Astrocyte (in vitro differentiated cells and primary cell): ENCODE measurements at regions not wholly inside any gene's neighbourhood (a gene's known extent, or its start where the extent isn't known, plus 50 kb on each side); places are given as distances from the start of the nearest gene placed in this dataset.

Source experiments
- DNase-seq: peaks from one replicate; pipeline ENCODE4 v3.0.0-alpha.2; 2010; ENCODE audit warnings: low read depth
- FAIRE-seq: peaks from 2 replicates; lab custom pipeline; 2011; peaks lifted over from hg19 to GRCh38; lab: Jason Lieb, UNC
- H2AFZ ChIP-seq: 2 replicates; pipeline ENCODE4 v1.6.0; 2012; ENCODE audit warnings: low read depth, low read length, inconsistent platforms
- H3K27ac ChIP-seq: 2 replicates; pipeline ENCODE4 v1.5.1; 2011; ENCODE audit warnings: low read depth, low read length, inconsistent platforms
- H3K27me3 ChIP-seq: 2 replicates; pipeline ENCODE4 v1.6.0; 2011; ENCODE audit warnings: low read length, inconsistent platforms; ENCODE audit not compliant: insufficient read depth
- H3K36me3 ChIP-seq: 2 replicates; pipeline ENCODE4 v1.5.1; 2011; ENCODE audit warnings: low read length, inconsistent platforms; ENCODE audit not compliant: insufficient read depth
- H3K4me1 ChIP-seq: 2 replicates; pipeline ENCODE4 v1.5.1; 2011; ENCODE audit warnings: low read length, inconsistent platforms; ENCODE audit not compliant: insufficient read depth
- H3K4me2 ChIP-seq: 2 replicates; pipeline ENCODE4 v1.6.0; 2012; ENCODE audit warnings: low read length, inconsistent platforms
- H3K4me3 ChIP-seq: 2 replicates; pipeline ENCODE4 v1.5.1; 2011; ENCODE audit warnings: low read depth, mild to moderate bottlenecking, low read length, inconsistent platforms; ENCODE audit not compliant: insufficient read depth
- H3K79me2 ChIP-seq: 2 replicates; pipeline ENCODE4 v1.6.0; 2012; ENCODE audit warnings: mild to moderate bottlenecking, low read length, inconsistent platforms; ENCODE audit not compliant: insufficient read depth
- H3K9ac ChIP-seq: 2 replicates; pipeline ENCODE4 v1.6.0; 2012; ENCODE audit warnings: mild to moderate bottlenecking, low read length, inconsistent platforms
- H3K9me3 ChIP-seq: 2 replicates; pipeline ENCODE4 v1.5.1; 2012; ENCODE audit warnings: low read depth, mild to moderate bottlenecking, low read length, inconsistent platforms; ENCODE audit not compliant: insufficient read depth
- H4K20me1 ChIP-seq: 2 replicates; pipeline ENCODE4 v1.6.0; 2012; ENCODE audit warnings: low read length, inconsistent platforms; ENCODE audit not compliant: insufficient read depth
- H3K27ac Mint-ChIP-seq: one replicate; pipeline ENCODE4 v1.8.0; 2021; ENCODE audit warnings: mild to moderate bottlenecking, mixed read lengths; ENCODE audit not compliant: unreplicated experiment
- H3K27me3 Mint-ChIP-seq: one replicate; pipeline ENCODE4 v1.8.0; 2021; ENCODE audit warnings: low read depth, mixed read lengths; ENCODE audit not compliant: unreplicated experiment
- H3K36me3 Mint-ChIP-seq: one replicate; pipeline ENCODE4 v1.8.0; 2021; ENCODE audit warnings: low read depth, mixed read lengths; ENCODE audit not compliant: unreplicated experiment
- H3K4me1 Mint-ChIP-seq: one replicate; pipeline ENCODE4 v1.8.0; 2021; ENCODE audit warnings: low read depth, mixed read lengths; ENCODE audit not compliant: unreplicated experiment
- H3K4me3 Mint-ChIP-seq: one replicate; pipeline ENCODE4 v1.8.0; 2021; ENCODE audit warnings: mild to moderate bottlenecking, moderate library complexity, mixed read lengths; ENCODE audit not compliant: unreplicated experiment
- H3K9me3 Mint-ChIP-seq: one replicate; pipeline ENCODE4 v1.8.0; 2021; ENCODE audit warnings: mild to moderate bottlenecking, mixed read lengths; ENCODE audit not compliant: unreplicated experiment
- EZH2 ChIP-seq: IDR thresholded peaks from 2 replicates; pipeline ENCODE4 v1.6.1; 2012; ENCODE audit warnings: mild to moderate bottlenecking, low read length, inconsistent platforms; ENCODE audit not compliant: insufficient read depth
- TF ChIP-seq, protein P1 (sequence below): IDR thresholded peaks from 2 replicates; pipeline ENCODE4 v1.5.1; 2011; ENCODE audit warnings: low read depth, mild to moderate bottlenecking, inconsistent platforms, low read length, moderate library complexity; ENCODE audit not compliant: insufficient read depth

- TF ChIP-seq, protein P1, sequence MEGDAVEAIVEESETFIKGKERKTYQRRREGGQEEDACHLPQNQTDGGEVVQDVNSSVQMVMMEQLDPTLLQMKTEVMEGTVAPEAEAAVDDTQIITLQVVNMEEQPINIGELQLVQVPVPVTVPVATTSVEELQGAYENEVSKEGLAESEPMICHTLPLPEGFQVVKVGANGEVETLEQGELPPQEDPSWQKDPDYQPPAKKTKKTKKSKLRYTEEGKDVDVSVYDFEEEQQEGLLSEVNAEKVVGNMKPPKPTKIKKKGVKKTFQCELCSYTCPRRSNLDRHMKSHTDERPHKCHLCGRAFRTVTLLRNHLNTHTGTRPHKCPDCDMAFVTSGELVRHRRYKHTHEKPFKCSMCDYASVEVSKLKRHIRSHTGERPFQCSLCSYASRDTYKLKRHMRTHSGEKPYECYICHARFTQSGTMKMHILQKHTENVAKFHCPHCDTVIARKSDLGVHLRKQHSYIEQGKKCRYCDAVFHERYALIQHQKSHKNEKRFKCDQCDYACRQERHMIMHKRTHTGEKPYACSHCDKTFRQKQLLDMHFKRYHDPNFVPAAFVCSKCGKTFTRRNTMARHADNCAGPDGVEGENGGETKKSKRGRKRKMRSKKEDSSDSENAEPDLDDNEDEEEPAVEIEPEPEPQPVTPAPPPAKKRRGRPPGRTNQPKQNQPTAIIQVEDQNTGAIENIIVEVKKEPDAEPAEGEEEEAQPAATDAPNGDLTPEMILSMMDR: no peak
- no peak for TF ChIP-seq EZH2
- no peak for FAIRE-seq
- H3K27ac Mint-ChIP-seq: no peak overlapping the region
- H3K4me3 ChIP-seq: no peak overlapping the region
- no peaks in the 10 kb centered on the region for H4K20me1 ChIP-seq
- H3K9ac ChIP-seq: no peak overlapping the region
- no peaks in the 10 kb centered on the region for H3K79me2 ChIP-seq
- H3K9me3 ChIP-seq: no peaks in the 10 kb centered on the region
- no peak for DNase-seq
- H2AFZ ChIP-seq: no peak overlapping the region
- H3K9me3 Mint-ChIP-seq: no peaks in the 10 kb centered on the region
- no peaks in the 10 kb centered on the region for H3K36me3 Mint-ChIP-seq
- no peaks in the 10 kb centered on the region for H3K4me1 Mint-ChIP-seq
- H3K27ac ChIP-seq: no peak overlapping the region
- H3K4me1 ChIP-seq: no peaks in the 10 kb centered on the region
- no peak overlapping the region for H3K4me3 Mint-ChIP-seq
- H3K27me3 Mint-ChIP-seq: no peaks in the 10 kb centered on the region
- H3K4me2 ChIP-seq: no peak overlapping the region
- H3K27me3 ChIP-seq: no peaks in the 10 kb centered on the region
- H3K36me3 ChIP-seq: no peaks in the 10 kb centered on the region
These were observed 482.9 kb downstream of the BMP2 start for GRCh38 chr20:7250337-7250736.

- H3K79me2 ChIP-seq: no peaks in the 10 kb centered on the region
- H3K27ac ChIP-seq: no peak overlapping the region
- no peak overlapping the region for H3K9ac ChIP-seq
- H3K36me3 Mint-ChIP-seq: no peaks in the 10 kb centered on the region
- no peak for DNase-seq
- H3K27me3 Mint-ChIP-seq: no peaks in the 10 kb centered on the region
- H3K9me3 Mint-ChIP-seq: peaks cover 2% of the 10 kb centered on the region
- no peaks in the 10 kb centered on the region for H3K4me1 Mint-ChIP-seq
- H3K4me3 Mint-ChIP-seq: no peak overlapping the region
- H4K20me1 ChIP-seq: no peaks in the 10 kb centered on the region
- no peaks in the 10 kb centered on the region for H3K36me3 ChIP-seq
- no peaks in the 10 kb centered on the region for H3K27me3 ChIP-seq
- H3K9me3 ChIP-seq: no peaks in the 10 kb centered on the region
- no peak overlapping the region for H2AFZ ChIP-seq
- no peaks in the 10 kb centered on the region for H3K4me1 ChIP-seq
- H3K4me2 ChIP-seq: no peak overlapping the region
- no peak overlapping the region for H3K27ac Mint-ChIP-seq
- no peak for FAIRE-seq
- H3K4me3 ChIP-seq: no peak overlapping the region
- TF ChIP-seq, protein P1: no peak
- TF ChIP-seq EZH2: no peak
These were observed 489.6 kb downstream of the BMP2 start for GRCh38 chr20:7257099-7257498.

DNA sequence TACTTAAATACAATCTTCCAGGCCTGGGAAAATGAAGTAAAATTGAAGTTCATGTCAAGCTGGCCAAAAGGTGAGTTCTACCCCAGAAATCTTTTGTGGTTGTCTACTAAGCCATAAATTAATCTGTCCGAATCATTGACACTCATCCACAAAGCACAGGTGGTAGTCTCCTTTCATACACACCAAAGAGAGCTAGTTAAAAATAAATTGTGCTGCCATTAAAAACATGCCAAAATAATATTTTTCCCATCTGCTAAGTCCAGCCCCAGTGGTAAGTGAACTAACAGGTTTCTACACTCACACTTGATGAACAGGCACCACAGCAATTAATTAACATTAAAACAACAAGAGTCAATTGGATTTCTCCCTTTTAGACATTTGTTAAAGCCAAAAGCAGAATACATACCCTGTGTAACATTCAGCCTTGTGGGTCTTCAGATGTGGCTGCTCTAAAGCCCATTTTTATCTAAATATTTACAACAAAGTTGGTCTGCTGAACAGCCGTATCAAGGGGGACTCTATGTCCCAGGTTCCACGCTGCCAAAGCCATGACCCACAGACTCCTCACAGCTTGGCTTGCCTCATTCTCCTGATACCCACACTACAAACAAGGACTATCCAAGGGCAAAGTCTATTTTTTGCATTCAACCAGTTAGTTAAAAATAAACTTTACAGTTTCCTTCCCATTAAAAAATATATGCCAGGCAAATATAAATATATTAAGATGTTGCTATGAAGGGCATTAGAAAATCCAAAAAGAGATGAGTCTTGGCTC lies 490.4 kb downstream of the BMP2 start:
- Mint-ChIP-seq H3K4me3 (no peak overlapping the region), H3K4me1 (no peaks in the 10 kb centered on the region), H3K36me3 (no peaks in the 10 kb centered on the region), H3K27me3 (no peaks in the 10 kb centered on the region), H3K27ac (no peak overlapping the region), H3K9me3 (peaks cover 2% of the 10 kb centered on the region)
- Histone ChIP-seq H3K27ac (no peak overlapping the region), H3K4me3 (no peak overlapping the region), H3K4me2 (no peak overlapping the region), H3K9me3 (no peaks in the 10 kb centered on the region), H2AFZ (no peak overlapping the region), H4K20me1 (no peaks in the 10 kb centered on the region), H3K4me1 (no peaks in the 10 kb centered on the region), H3K79me2 (no peaks in the 10 kb centered on the region), H3K9ac (no peak overlapping the region), H3K27me3 (no peaks in the 10 kb centered on the region), H3K36me3 (no peaks in the 10 kb centered on the region)
- FAIRE-seq: no peak
- TF ChIP-seq EZH2: no peak
- TF ChIP-seq, protein P1: no peak
- DNase-seq: no peak
